H9 (cell line): ENCODE measurements at regions not wholly inside any gene's neighbourhood (a gene's known extent, or its start where the extent isn't known, plus 50 kb on each side); places are given as distances from the start of the nearest gene placed in this dataset.

Source experiments
- DNase-seq: peaks from one replicate; pipeline ENCODE4 v3.0.0-alpha.2; 2017
- H2AFZ ChIP-seq: one replicate; pipeline ENCODE4 v1.6.1; 2013; ENCODE audit warnings: mild to moderate bottlenecking, low read length, control low read depth, moderate library complexity
- H2AK5ac ChIP-seq: 2 replicates; pipeline ENCODE4 v1.6.1; 2013; ENCODE audit warnings: low read length, control low read depth, mixed read lengths; ENCODE audit not compliant: insufficient read length
- H2BK120ac ChIP-seq: one replicate; pipeline ENCODE4 v1.6.1; 2013; ENCODE audit warnings: low read depth, mild to moderate bottlenecking, low read length, control low read depth, inconsistent platforms; ENCODE audit not compliant: poor library complexity, severe bottlenecking
- H2BK12ac ChIP-seq: 2 replicates; pipeline ENCODE4 v1.6.1; 2013; ENCODE audit warnings: low read length, control low read depth, mixed read lengths, low read depth; ENCODE audit not compliant: insufficient read length
- H2BK15ac ChIP-seq: 2 replicates; pipeline ENCODE4 v1.6.1; 2013; ENCODE audit warnings: low read depth, low read length, control low read depth
- H2BK20ac ChIP-seq: one replicate; pipeline ENCODE4 v1.6.1; 2013; ENCODE audit warnings: low read depth, mild to moderate bottlenecking, low read length, control low read depth, inconsistent platforms; ENCODE audit not compliant: poor library complexity, severe bottlenecking
- H2BK5ac ChIP-seq: 2 replicates; pipeline ENCODE4 v1.6.1; 2013; ENCODE audit warnings: low read length, control low read depth, mixed read lengths; ENCODE audit not compliant: insufficient read length
- H3K14ac ChIP-seq: 2 replicates; pipeline ENCODE4 v1.6.1; 2013; ENCODE audit warnings: low read length, control low read depth; ENCODE audit not compliant: insufficient read depth
- H3K18ac ChIP-seq: 2 replicates; pipeline ENCODE4 v1.6.1; 2013; ENCODE audit warnings: low read depth, mild to moderate bottlenecking, mixed read lengths, low read length, control low read depth; ENCODE audit not compliant: insufficient read length
- H3K23ac ChIP-seq: 2 replicates; pipeline ENCODE4 v1.6.1; 2013; ENCODE audit warnings: low read length, control low read depth, mixed read lengths, low read depth; ENCODE audit not compliant: insufficient read length
- H3K23me2 ChIP-seq: 2 replicates; pipeline ENCODE4 v1.6.1; 2013; ENCODE audit warnings: low read depth, mild to moderate bottlenecking, mixed read lengths, low read length, control low read depth; ENCODE audit not compliant: insufficient read length, poor library complexity, severe bottlenecking
- H3K27ac ChIP-seq: 2 replicates; pipeline ENCODE4 v1.5.1; 2013; ENCODE audit warnings: low read length, control low read depth, mixed read lengths, low read depth; ENCODE audit not compliant: insufficient read length
- H3K27me3 ChIP-seq: 2 replicates; pipeline ENCODE4 v1.6.1; 2013; ENCODE audit warnings: low read length, control low read depth, inconsistent platforms; ENCODE audit not compliant: insufficient read depth
- H3K4ac ChIP-seq: 2 replicates; pipeline ENCODE4 v1.6.1; 2013; ENCODE audit warnings: low read depth, mild to moderate bottlenecking, control low read depth, inconsistent platforms, low read length, moderate library complexity
- H3K4me1 ChIP-seq: 2 replicates; pipeline ENCODE4 v1.6.1; 2013; ENCODE audit warnings: low read length, control low read depth, inconsistent platforms; ENCODE audit not compliant: insufficient read depth
- H3K4me2 ChIP-seq: 2 replicates; pipeline ENCODE4 v1.6.1; 2013; ENCODE audit warnings: low read length, control low read depth, mixed read lengths; ENCODE audit not compliant: insufficient read length, insufficient read depth
- H3K56ac ChIP-seq: 2 replicates; pipeline ENCODE4 v1.6.1; 2013; ENCODE audit warnings: low read depth, mild to moderate bottlenecking, mixed read lengths, low read length, control low read depth; ENCODE audit not compliant: insufficient read length
- H3K79me1 ChIP-seq: 2 replicates; pipeline ENCODE4 v1.6.1; 2013; ENCODE audit warnings: low read depth, mild to moderate bottlenecking, moderate library complexity, low read length, control low read depth, inconsistent platforms; ENCODE audit not compliant: insufficient read depth, poor library complexity, severe bottlenecking
- H3K79me2 ChIP-seq: 2 replicates; pipeline ENCODE4 v1.6.1; 2013; ENCODE audit warnings: low read length, control low read depth, inconsistent platforms; ENCODE audit not compliant: insufficient read depth
- H3K9ac ChIP-seq: 2 replicates; pipeline ENCODE4 v1.6.1; 2013; ENCODE audit warnings: low read length, control low read depth, mixed read lengths; ENCODE audit not compliant: insufficient read length; ENCODE audit errors: extremely low read depth
- H3K9me3 ChIP-seq: one replicate; pipeline ENCODE4 v1.6.1; 2013; ENCODE audit warnings: low read depth, low read length, inconsistent platforms; ENCODE audit not compliant: control insufficient read depth
- H3T11ph ChIP-seq: one replicate; pipeline ENCODE4 v1.6.1; 2013; ENCODE audit warnings: mild to moderate bottlenecking, low read length, control low read depth, inconsistent platforms
- H4K20me1 ChIP-seq: one replicate; pipeline ENCODE4 v1.6.1; 2013; ENCODE audit not compliant: control insufficient read depth, insufficient read length, insufficient read depth
- H4K5ac ChIP-seq: 2 replicates; pipeline ENCODE4 v1.6.1; 2013; ENCODE audit warnings: low read depth, mild to moderate bottlenecking, mixed read lengths, low read length, control low read depth; ENCODE audit not compliant: insufficient read length
- H4K8ac ChIP-seq: replicated peaks from 2 replicates; pipeline ENCODE4 v1.6.1; 2013; ENCODE audit warnings: low read length, control low read depth, mixed read lengths, low read depth; ENCODE audit not compliant: insufficient read length
- H4K91ac ChIP-seq: 2 replicates; pipeline ENCODE4 v1.6.1; 2013; ENCODE audit warnings: low read depth, mild to moderate bottlenecking, moderate library complexity, mixed read lengths, low read length, control low read depth; ENCODE audit not compliant: insufficient read length
- H3K27ac Mint-ChIP-seq, 3 experiments: 2 replicates in 2 of 3; 3 replicates in 1 of 3; pipeline ENCODE4 v1.8.0; 2020 to 2021; ENCODE audit warnings: mixed read lengths in 3 of 3, mild to moderate bottlenecking in 1 of 3, moderate library complexity in 1 of 3
- H3K27me3 Mint-ChIP-seq: 2 replicates; pipeline ENCODE4 v1.8.0; 2021; ENCODE audit warnings: low read depth, mild to moderate bottlenecking, moderate library complexity, mixed read lengths
- H3K36me3 Mint-ChIP-seq, 3 experiments: 2 replicates in 2 of 3; 3 replicates in 1 of 3; pipeline ENCODE4 v1.8.0; 2020 to 2021; ENCODE audit warnings: low read depth in 3 of 3, mixed read lengths in 3 of 3; ENCODE audit not compliant: insufficient read depth in 1 of 3
- H3K4me1 Mint-ChIP-seq, 2 experiments: 2 replicates each; pipeline ENCODE4 v1.8.0; 2020; ENCODE audit warnings: mixed read lengths in 2 of 2
- H3K4me3 Mint-ChIP-seq, 2 experiments: 2 replicates in 1 of 2; 3 replicates in 1 of 2; pipeline ENCODE4 v1.8.0; 2020 to 2021; ENCODE audit warnings: mild to moderate bottlenecking in 2 of 2, mixed read lengths in 2 of 2, moderate library complexity in 1 of 2
- H3K9me3 Mint-ChIP-seq, 2 experiments: 2 replicates in 1 of 2; 3 replicates in 1 of 2; pipeline ENCODE4 v1.8.0; 2020; ENCODE audit warnings: mild to moderate bottlenecking in 2 of 2, mixed read lengths in 2 of 2, moderate library complexity in 1 of 2
- WGBS: extraction: QIAGEN DNeasy Blood & Tissue Kit; methylation state at CpG from one replicate; pipeline ENCODE4 v1.1.7; 2013; ENCODE audit warnings: missing lambda C conversion rate, low lambda C conversion rate, mixed read lengths; ENCODE audit not compliant: insufficient read length; ENCODE audit errors: extremely low coverage; 5-methylcytosine and 5-hydroxymethylcytosine counted together
- TF ChIP-seq, protein P1 (sequence below): fragments of 200-600 bp; sonication (generic); conservative IDR thresholded peaks from 3 replicates; pipeline ENCODE4 v1.8.0; 2021; ENCODE audit warnings: antibody characterized with exemption, mild to moderate bottlenecking

DNA sequence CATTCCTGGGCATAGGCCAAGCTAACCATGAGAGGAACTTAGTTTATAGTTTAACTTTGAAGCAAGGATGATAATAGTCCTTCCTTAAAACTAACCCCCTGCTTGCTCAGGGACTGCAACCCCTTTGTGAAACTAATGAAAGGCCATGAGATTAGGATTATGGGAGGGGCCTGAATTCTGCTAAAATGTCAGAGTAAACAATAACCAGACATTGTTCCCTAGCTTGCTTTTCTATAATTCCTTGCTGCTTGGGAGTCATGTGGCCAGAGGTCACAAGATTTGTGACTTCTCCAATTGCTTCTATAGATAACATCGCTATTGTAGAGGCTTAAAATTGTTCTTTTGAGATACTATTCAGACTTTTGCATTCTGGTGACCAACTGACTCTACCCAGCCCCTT is 634.0 kb downstream of the TBC1D4 start:
- no peak overlapping the region for H2BK20ac ChIP-seq
- no peak for DNase-seq
- H3K9me3 ChIP-seq: no peaks in the 10 kb centered on the region
- no peak overlapping the region for H3T11ph ChIP-seq
- no peaks in the 10 kb centered on the region for H3K79me1 ChIP-seq
- Mint-ChIP-seq H3K4me1 (peaks cover 6 to 13% of the 10 kb centered on the region in 2 experiments), H3K9me3 (no peaks in the 10 kb centered on the region), H3K4me3 (no peak overlapping the region), H3K27ac (no peak overlapping the region; a peak in 1 of 7 replicates), H3K36me3 (no peaks in the 10 kb centered on the region), H3K27me3 (no peaks in the 10 kb centered on the region)
- no peak overlapping the region for H3K18ac ChIP-seq
- no peak overlapping the region for H3K56ac ChIP-seq
- no peak overlapping the region for H2BK12ac ChIP-seq
- H3K27me3 ChIP-seq: no peaks in the 10 kb centered on the region
- H3K4me2 ChIP-seq: no peak overlapping the region
- no peaks in the 10 kb centered on the region for H3K79me2 ChIP-seq
- H3K14ac ChIP-seq: no peak overlapping the region
- no peaks in the 10 kb centered on the region for H3K4me1 ChIP-seq
- no peaks in the 10 kb centered on the region for H3K23me2 ChIP-seq
- no peak overlapping the region for H2BK5ac ChIP-seq
- no peak overlapping the region for H4K8ac ChIP-seq
- H2BK15ac ChIP-seq: no peak overlapping the region
- H3K9ac ChIP-seq: no peak overlapping the region
- no peak overlapping the region for H2AK5ac ChIP-seq
- H2BK120ac ChIP-seq: no peak overlapping the region
- WGBS: no CpG with 5 or more reads among the region's 1 CpG
- H4K5ac ChIP-seq: no peak overlapping the region
- no peak overlapping the region for H4K91ac ChIP-seq
- no peak overlapping the region for H3K27ac ChIP-seq
- TF ChIP-seq, protein P1, sequence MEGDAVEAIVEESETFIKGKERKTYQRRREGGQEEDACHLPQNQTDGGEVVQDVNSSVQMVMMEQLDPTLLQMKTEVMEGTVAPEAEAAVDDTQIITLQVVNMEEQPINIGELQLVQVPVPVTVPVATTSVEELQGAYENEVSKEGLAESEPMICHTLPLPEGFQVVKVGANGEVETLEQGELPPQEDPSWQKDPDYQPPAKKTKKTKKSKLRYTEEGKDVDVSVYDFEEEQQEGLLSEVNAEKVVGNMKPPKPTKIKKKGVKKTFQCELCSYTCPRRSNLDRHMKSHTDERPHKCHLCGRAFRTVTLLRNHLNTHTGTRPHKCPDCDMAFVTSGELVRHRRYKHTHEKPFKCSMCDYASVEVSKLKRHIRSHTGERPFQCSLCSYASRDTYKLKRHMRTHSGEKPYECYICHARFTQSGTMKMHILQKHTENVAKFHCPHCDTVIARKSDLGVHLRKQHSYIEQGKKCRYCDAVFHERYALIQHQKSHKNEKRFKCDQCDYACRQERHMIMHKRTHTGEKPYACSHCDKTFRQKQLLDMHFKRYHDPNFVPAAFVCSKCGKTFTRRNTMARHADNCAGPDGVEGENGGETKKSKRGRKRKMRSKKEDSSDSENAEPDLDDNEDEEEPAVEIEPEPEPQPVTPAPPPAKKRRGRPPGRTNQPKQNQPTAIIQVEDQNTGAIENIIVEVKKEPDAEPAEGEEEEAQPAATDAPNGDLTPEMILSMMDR: no peak
- no peak overlapping the region for H3K4ac ChIP-seq
- H2AFZ ChIP-seq: no peak overlapping the region
- H3K23ac ChIP-seq: no peak overlapping the region
- H4K20me1 ChIP-seq: no peaks in the 10 kb centered on the region
